Endothelial cell of umbilical vein (primary cell): ENCODE measurements at regions not wholly inside any gene's neighbourhood (a gene's known extent, or its start where the extent isn't known, plus 50 kb on each side); places are given as distances from the start of the nearest gene placed in this dataset.

Experiments used
- POLR2A ChIP-seq: IDR thresholded peaks from 2 replicates; pipeline ENCODE4 v1.6.1; 2012; ENCODE audit warnings: low read depth, mild to moderate bottlenecking, control low read depth, low read length
- POLR2AphosphoS5 ChIP-seq: IDR thresholded peaks from 2 replicates; pipeline ENCODE4 v1.6.1; 2012; ENCODE audit warnings: low read depth, mild to moderate bottlenecking, control low read depth, low read length, moderate library complexity; ENCODE audit not compliant: insufficient read depth
- TF ChIP-seq, protein P1 (sequence below), 2 donors: IDR thresholded peaks; 1 replicate in 1 of 2; 2 replicates in 1 of 2; pipeline ENCODE4 v1.5.1; 2011; ENCODE audit warnings: low read length in 2 of 2, mild to moderate bottlenecking in 2 of 2, moderate library complexity in 2 of 2, control low read depth in 1 of 2, inconsistent platforms in 1 of 2, low read depth in 1 of 2; ENCODE audit not compliant: insufficient read depth in 1 of 2; ENCODE audit errors: extremely low read depth in 1 of 2

DNA sequence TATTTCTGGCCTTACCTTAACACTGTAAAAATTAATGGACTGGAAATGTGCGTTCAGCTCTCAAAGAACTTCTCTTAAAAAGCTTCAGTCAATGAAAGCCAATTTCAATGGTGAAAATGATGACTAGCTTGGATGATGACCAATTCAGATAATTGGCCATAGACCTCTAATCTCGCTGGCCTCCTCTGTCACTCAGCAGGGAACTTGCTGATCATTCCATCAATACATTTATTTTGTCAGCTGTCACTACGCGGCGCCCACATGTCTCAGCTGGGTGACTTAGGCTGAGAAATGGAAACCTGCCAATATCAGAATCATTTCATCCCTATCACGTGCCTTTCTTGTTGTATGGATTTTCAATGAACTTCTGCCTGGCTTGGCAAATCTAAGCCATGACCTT is 673.0 kb upstream of the AUTS2 start:
- TF ChIP-seq, protein P1, sequence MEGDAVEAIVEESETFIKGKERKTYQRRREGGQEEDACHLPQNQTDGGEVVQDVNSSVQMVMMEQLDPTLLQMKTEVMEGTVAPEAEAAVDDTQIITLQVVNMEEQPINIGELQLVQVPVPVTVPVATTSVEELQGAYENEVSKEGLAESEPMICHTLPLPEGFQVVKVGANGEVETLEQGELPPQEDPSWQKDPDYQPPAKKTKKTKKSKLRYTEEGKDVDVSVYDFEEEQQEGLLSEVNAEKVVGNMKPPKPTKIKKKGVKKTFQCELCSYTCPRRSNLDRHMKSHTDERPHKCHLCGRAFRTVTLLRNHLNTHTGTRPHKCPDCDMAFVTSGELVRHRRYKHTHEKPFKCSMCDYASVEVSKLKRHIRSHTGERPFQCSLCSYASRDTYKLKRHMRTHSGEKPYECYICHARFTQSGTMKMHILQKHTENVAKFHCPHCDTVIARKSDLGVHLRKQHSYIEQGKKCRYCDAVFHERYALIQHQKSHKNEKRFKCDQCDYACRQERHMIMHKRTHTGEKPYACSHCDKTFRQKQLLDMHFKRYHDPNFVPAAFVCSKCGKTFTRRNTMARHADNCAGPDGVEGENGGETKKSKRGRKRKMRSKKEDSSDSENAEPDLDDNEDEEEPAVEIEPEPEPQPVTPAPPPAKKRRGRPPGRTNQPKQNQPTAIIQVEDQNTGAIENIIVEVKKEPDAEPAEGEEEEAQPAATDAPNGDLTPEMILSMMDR (IDR thresholded peaks at IDR 0.05; ENCODE audit: extremely low read depth in 1 of 2, insufficient read depth in 1 of 2, low read depth in 1 of 2, low read length in 2 of 2): no peak
- no peak for TF ChIP-seq POLR2A
- no peak for TF ChIP-seq POLR2AphosphoS5
